ENCODE measurements at regions not wholly inside any gene's neighbourhood (a gene's known extent, or its start where the extent isn't known, plus 50 kb on each side); places are given as distances from the start of the nearest gene placed in this dataset.

DNA sequence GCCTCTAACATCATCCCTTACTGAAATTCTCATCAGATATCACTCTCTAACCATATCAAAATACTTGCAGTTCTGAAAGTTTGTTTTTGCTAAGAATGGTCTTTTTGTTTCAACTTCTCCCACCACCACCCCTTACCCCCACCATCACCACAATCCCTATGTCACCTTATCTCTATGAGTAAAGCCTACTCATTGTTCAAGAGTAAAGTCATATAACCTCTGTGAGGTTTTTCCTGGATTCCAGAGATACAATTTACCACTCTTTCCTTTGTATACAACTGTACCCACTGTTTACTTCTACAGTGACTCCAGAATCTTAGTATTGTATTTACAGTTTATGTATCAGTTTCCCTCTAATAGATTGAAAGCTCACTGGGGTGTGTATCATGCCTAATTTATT is 158.0 kb upstream of the PCDH10 start:
- TF ChIP-seq POLR2A (IDR thresholded peaks at IDR 0.05; ENCODE audit: low read length) (no peak), GATA1 (IDR thresholded peaks at IDR 0.05; ENCODE audit: low read depth, low read length) (no peak)
